ENCODE measurements at regions not wholly inside any gene's neighbourhood (a gene's known extent, or its start where the extent isn't known, plus 50 kb on each side); places are given as distances from the start of the nearest gene placed in this dataset.

DNA sequence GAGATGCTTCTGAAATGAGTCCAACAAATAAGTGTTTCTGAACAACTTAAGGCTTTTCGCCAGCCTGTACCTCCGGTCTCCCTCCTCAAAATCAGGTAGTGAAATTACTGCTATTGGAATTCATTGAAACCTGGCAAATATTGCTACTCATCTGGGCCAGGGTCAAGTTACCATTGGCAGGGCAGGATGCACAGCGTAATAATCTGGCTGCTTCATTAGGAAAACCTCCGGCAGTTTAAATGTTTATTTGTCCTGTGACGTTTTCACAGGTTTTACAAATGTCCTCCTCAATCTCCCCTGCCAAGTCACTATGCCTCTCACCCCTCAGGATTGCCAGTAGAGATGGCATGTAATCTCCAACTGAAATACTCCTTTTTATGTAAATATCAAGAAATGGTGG lies 92.6 kb upstream of the KDR start:
- no peak for DNase-seq (ENCODE audit: low read depth)
- H3K4me3 ChIP-seq (replicated peaks; ENCODE audit: low read depth, low read length) = no peak overlapping the region
- TF ChIP-seq, protein P1, sequence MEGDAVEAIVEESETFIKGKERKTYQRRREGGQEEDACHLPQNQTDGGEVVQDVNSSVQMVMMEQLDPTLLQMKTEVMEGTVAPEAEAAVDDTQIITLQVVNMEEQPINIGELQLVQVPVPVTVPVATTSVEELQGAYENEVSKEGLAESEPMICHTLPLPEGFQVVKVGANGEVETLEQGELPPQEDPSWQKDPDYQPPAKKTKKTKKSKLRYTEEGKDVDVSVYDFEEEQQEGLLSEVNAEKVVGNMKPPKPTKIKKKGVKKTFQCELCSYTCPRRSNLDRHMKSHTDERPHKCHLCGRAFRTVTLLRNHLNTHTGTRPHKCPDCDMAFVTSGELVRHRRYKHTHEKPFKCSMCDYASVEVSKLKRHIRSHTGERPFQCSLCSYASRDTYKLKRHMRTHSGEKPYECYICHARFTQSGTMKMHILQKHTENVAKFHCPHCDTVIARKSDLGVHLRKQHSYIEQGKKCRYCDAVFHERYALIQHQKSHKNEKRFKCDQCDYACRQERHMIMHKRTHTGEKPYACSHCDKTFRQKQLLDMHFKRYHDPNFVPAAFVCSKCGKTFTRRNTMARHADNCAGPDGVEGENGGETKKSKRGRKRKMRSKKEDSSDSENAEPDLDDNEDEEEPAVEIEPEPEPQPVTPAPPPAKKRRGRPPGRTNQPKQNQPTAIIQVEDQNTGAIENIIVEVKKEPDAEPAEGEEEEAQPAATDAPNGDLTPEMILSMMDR (IDR thresholded peaks at IDR 0.05; ENCODE audit: low read length, missing control alignments) = no peak

DNA sequence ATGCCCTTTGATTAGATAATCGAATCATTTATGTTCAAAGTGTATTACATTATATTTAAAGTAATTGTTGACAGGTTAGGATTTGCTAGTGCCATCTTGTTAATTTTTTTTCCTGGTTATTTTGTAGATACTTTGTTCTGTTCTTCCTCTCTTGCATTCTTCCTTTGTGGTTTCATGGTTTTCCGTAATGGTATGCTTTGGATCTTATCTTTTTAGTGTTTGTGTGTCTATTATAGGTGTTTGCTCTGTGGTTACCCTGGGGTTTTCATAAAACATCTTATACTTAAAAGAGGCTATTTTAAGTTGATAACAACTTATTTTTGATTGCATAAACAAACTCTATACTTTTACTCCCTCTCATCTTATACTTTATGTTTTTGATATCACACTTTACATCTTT lies 108.2 kb upstream of the SRD5A3 start:
- no peak overlapping the region for H3K4me3 ChIP-seq (replicated peaks; ENCODE audit: low read depth, low read length)
- TF ChIP-seq, protein P1 (IDR thresholded peaks at IDR 0.05; ENCODE audit: low read length, missing control alignments) = no peak
- no peak for DNase-seq (ENCODE audit: low read depth)

DNA sequence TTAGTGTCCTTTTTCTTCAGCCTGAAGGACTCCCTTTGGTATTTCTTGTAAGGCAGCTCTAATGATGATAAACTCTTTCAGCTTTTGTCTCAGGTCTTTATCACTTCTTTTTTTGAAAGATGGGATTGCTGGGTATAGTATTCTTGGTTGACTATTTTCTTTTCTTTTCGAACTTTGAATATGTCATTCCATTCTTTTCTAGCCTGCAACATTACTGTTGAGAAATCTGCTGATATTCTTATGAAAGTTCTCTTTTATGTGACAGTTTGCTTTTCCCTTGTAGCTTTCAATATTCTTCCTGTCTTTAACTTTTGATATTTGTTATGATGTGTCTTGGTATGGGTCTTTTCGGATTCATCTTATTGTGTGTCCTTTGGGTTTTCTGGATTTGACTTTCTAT lies 107.6 kb upstream of the SRD5A3 start:
- DNase-seq (ENCODE audit: low read depth) = no peak
- TF ChIP-seq, protein P1 (IDR thresholded peaks at IDR 0.05; ENCODE audit: low read length, missing control alignments) = no peak

DNA sequence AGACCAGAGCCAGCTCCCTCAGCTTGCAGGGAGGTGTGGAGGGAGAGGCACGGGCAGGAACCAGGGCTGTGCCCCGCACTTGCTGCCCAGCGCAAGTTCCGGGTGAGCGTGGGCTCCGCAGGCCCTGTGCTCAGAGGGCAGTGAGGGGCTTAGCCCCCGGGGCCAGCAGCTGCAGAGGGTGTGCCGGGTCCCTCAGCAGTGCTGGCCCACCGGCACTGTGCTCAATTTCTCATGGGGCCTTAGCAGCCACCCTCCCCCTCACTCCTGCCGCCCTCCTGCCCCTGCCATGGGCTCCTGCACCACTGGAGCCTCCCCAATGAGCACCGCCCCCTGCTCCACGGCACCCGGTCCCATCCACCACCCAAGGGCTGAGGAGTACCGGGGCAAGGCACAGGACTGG lies 104.6 kb upstream of the SRD5A3 start:
- DNase-seq (ENCODE audit: low read depth) = no peak
- no peak overlapping the region for H3K4me3 ChIP-seq (replicated peaks; ENCODE audit: low read depth, low read length)
- TF ChIP-seq, protein P1 (IDR thresholded peaks at IDR 0.05; ENCODE audit: low read length, missing control alignments) = no peak

More for the DNA sequence above, 107.6 kb upstream of the SRD5A3 start:
- H3K4me3 ChIP-seq (replicated peaks; ENCODE audit: low read depth, low read length) = no peak overlapping the region

DNA sequence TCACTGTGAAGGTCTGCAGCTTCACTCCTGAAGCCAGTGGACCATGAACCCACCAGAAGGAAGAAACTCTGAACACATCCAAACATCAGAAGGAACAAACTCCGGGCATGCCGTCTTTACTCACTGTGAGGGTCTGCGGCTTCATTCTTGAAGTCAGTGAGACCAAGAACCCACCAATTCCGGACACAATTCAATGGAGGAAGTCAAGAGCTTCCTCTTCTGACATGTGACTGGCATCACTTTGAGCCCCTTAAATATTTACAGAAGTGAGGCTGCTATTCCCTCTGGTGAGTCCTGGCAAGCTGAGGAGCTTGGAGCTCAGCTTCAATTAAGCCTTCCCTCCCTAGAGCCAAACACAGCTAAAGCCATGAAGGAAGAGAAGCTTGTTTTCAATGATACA lies 103.5 kb upstream of the SRD5A3 start:
- no peak overlapping the region for H3K4me3 ChIP-seq (replicated peaks; ENCODE audit: low read depth, low read length)
- TF ChIP-seq, protein P1 (IDR thresholded peaks at IDR 0.05; ENCODE audit: low read length, missing control alignments) = no peak
- no peak for DNase-seq (ENCODE audit: low read depth)

DNA sequence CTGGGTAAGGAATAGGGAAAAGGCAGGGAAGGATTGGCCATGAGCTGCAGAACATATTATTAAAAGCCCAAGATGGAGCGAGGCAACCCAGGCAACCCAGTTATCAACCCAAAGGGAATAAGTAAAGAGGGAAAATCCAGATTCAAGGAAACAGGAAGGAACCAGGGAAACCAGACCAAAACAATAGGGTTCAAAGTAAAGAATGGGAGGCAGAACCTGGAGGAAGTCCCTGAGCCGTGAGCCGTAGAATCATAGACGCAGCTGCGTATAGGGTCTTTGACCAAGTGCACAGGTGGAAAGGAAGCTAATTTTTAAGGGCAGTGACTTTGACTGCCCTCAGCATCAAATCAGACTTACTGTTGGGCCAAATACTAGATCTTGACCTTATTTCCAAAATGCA lies 98.5 kb upstream of the SRD5A3 start:
- no peak for DNase-seq (ENCODE audit: low read depth)
- TF ChIP-seq, protein P1 (IDR thresholded peaks at IDR 0.05; ENCODE audit: low read length, missing control alignments) = no peak
- H3K4me3 ChIP-seq (replicated peaks; ENCODE audit: low read depth, low read length) = no peak overlapping the region

DNA sequence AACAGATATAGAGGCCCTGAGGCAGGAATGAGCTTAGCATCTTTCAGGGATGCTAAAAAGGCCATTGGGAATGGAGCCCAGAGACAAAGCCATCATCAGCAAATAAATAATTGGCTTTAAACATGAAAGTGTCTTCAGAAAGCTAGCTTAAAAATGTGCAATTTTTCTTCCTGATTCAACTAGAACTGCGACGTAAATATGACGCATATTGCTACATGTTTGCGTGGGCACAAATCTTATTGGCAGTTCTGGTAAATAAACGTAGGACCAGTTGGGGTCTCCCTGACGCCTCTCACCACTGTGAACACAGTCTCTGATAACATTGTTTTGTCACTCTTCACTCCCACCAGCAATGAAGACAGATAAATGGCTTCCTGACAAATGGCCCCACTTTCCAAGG lies 97.3 kb upstream of the SRD5A3 start:
- peak; percentile 74 for DNase-seq (ENCODE audit: low read depth)
- TF ChIP-seq, protein P1 (IDR thresholded peaks at IDR 0.05; ENCODE audit: low read length, missing control alignments) = no peak
- no peak overlapping the region for H3K4me3 ChIP-seq (replicated peaks; ENCODE audit: low read depth, low read length)
